ENCODE measurements at regions not wholly inside any gene's neighbourhood (a gene's known extent, or its start where the extent isn't known, plus 50 kb on each side); places are given as distances from the start of the nearest gene placed in this dataset.

- ATAC-seq (no peak), DNase-seq (ENCODE audit: low read depth, low spot score) (no peak)
- Histone ChIP-seq H3K4me2 (ENCODE audit: low read length) (no peak overlapping the region), H3K36me3 (ENCODE audit: control insufficient read depth in 1 of 2, insufficient read depth in 2 of 2, low read length in 2 of 2) (no peaks in the 10 kb centered on the region), H3K27ac (ENCODE audit: low read depth, low read length) (no peak overlapping the region), H3K4me3 (replicated peaks in 1 of 2; ENCODE audit: low read depth in 1 of 2, low read length in 2 of 2) (no peak overlapping the region), H3K9me3 (ENCODE audit: control insufficient read depth in 1 of 2, insufficient read depth in 1 of 2, low read depth in 1 of 2, low read length in 2 of 2) (peaks cover 12 to 31% of the 10 kb centered on the region in 2 experiments; a peak in 2 of 4 replicates), H3K79me2 (ENCODE audit: insufficient read depth, low read length) (no peaks in the 10 kb centered on the region), H3K27me3 (ENCODE audit: insufficient read depth, low read length) (no peaks in the 10 kb centered on the region), H3K9me2 (ENCODE audit: insufficient read depth) (no peaks in the 10 kb centered on the region), H3K9ac (ENCODE audit: low read length) (no peak overlapping the region), H2AFZ (ENCODE audit: low read depth, low read length, poor library complexity, severe bottlenecking) (no peak overlapping the region), H4K20me1 (ENCODE audit: insufficient read depth) (no peaks in the 10 kb centered on the region), H3K4me1 (ENCODE audit: control insufficient read depth in 1 of 2, insufficient read depth in 2 of 2, low read length in 2 of 2) (no peaks in the 10 kb centered on the region)
- intact Hi-C loops (cut with micrococcal nuclease) = no loop called here
- ChIA-PET POLR2A (no interaction called here), CTCF (no interaction called here), RAD21 (ENCODE audit: low non-redundant PET in 1 of 2, low total read pairs in 2 of 2, uncharacterized antibody in 2 of 2, unreplicated experiment in 2 of 2) (no interaction called here)
- no TSS peak for BruUV-seq (replicated peaks)
- TF ChIP-seq, protein P1, sequence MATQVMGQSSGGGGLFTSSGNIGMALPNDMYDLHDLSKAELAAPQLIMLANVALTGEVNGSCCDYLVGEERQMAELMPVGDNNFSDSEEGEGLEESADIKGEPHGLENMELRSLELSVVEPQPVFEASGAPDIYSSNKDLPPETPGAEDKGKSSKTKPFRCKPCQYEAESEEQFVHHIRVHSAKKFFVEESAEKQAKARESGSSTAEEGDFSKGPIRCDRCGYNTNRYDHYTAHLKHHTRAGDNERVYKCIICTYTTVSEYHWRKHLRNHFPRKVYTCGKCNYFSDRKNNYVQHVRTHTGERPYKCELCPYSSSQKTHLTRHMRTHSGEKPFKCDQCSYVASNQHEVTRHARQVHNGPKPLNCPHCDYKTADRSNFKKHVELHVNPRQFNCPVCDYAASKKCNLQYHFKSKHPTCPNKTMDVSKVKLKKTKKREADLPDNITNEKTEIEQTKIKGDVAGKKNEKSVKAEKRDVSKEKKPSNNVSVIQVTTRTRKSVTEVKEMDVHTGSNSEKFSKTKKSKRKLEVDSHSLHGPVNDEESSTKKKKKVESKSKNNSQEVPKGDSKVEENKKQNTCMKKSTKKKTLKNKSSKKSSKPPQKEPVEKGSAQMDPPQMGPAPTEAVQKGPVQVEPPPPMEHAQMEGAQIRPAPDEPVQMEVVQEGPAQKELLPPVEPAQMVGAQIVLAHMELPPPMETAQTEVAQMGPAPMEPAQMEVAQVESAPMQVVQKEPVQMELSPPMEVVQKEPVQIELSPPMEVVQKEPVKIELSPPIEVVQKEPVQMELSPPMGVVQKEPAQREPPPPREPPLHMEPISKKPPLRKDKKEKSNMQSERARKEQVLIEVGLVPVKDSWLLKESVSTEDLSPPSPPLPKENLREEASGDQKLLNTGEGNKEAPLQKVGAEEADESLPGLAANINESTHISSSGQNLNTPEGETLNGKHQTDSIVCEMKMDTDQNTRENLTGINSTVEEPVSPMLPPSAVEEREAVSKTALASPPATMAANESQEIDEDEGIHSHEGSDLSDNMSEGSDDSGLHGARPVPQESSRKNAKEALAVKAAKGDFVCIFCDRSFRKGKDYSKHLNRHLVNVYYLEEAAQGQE (IDR thresholded peaks at IDR 0.05; ENCODE audit: low read depth) = no peak
- no peak for TF ChIP-seq TCF7L2 (IDR thresholded peaks at IDR 0.05; ENCODE audit: borderline replicate concordance, extremely low read depth, insufficient read depth, insufficient read length)
- TF ChIP-seq YY1 (IDR thresholded peaks at IDR 0.05; ENCODE audit: extremely low read depth, insufficient replicate concordance, low read depth, low read length) = no peak
- no peak for TF ChIP-seq CBX3 (IDR thresholded peaks at IDR 0.05; ENCODE audit: low read depth)
- TF ChIP-seq SP1 (IDR thresholded peaks at IDR 0.05; ENCODE audit: low read depth) = no peak
- no peak for TF ChIP-seq RAD21 (IDR thresholded peaks at IDR 0.05; ENCODE audit: low read depth)
- TF ChIP-seq JUND (IDR thresholded peaks at IDR 0.05) = no peak
Observed at GRCh38 chr15:87368511-87368910, 888.0 kb downstream of the NTRK3 start.

- ChIA-PET POLR2A (no interaction called here), RAD21 (ENCODE audit: low non-redundant PET in 1 of 2, low total read pairs in 2 of 2, uncharacterized antibody in 2 of 2, unreplicated experiment in 2 of 2) (no interaction called here), CTCF (no interaction called here)
- H3K9me3 ChIP-seq (ENCODE audit: control insufficient read depth in 1 of 2, insufficient read depth in 1 of 2, low read depth in 1 of 2, low read length in 2 of 2) = peaks cover 12 to 32% of the 10 kb centered on the region in 2 experiments; a peak in 2 of 4 replicates
- no TSS peak for BruUV-seq (replicated peaks)
- no peak overlapping the region for H2AFZ ChIP-seq (ENCODE audit: low read depth, low read length, poor library complexity, severe bottlenecking)
- no peaks in the 10 kb centered on the region for H3K4me1 ChIP-seq (ENCODE audit: control insufficient read depth in 1 of 2, insufficient read depth in 2 of 2, low read length in 2 of 2)
- DNase-seq (ENCODE audit: low read depth, low spot score) (no peak), ATAC-seq (no peak)
- no peak overlapping the region for H3K4me2 ChIP-seq (ENCODE audit: low read length)
- no peaks in the 10 kb centered on the region for H3K79me2 ChIP-seq (ENCODE audit: insufficient read depth, low read length)
- H4K20me1 ChIP-seq (ENCODE audit: insufficient read depth) = no peaks in the 10 kb centered on the region
- no peak overlapping the region for H3K9ac ChIP-seq (ENCODE audit: low read length)
- no peaks in the 10 kb centered on the region for H3K36me3 ChIP-seq (ENCODE audit: control insufficient read depth in 1 of 2, insufficient read depth in 2 of 2, low read length in 2 of 2)
- no peaks in the 10 kb centered on the region for H3K27me3 ChIP-seq (ENCODE audit: insufficient read depth, low read length)
- intact Hi-C loops (cut with micrococcal nuclease) = no loop called here
- no peak overlapping the region for H3K4me3 ChIP-seq (replicated peaks in 1 of 2; ENCODE audit: low read depth in 1 of 2, low read length in 2 of 2)
- H3K9me2 ChIP-seq (ENCODE audit: insufficient read depth) = no peaks in the 10 kb centered on the region
- TF ChIP-seq ZNF274 (IDR thresholded peaks at IDR 0.05; ENCODE audit: low read depth, low read length) (no peak), ZFX (IDR thresholded peaks at IDR 0.05) (no peak), POLR2AphosphoS5 (IDR thresholded peaks at IDR 0.05; ENCODE audit: low read depth, low read length) (no peak), RAD21 (IDR thresholded peaks at IDR 0.05; ENCODE audit: low read depth) (no peak), SRF (IDR thresholded peaks at IDR 0.05; ENCODE audit: low read depth) (no peak)
- TF ChIP-seq, protein P2, sequence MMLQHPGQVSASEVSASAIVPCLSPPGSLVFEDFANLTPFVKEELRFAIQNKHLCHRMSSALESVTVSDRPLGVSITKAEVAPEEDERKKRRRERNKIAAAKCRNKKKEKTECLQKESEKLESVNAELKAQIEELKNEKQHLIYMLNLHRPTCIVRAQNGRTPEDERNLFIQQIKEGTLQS (IDR thresholded peaks at IDR 0.05) = no peak
- H3K27ac ChIP-seq (ENCODE audit: low read depth, low read length) = no peak overlapping the region
Observed at GRCh38 chr15:87365186-87365585, 891.4 kb downstream of the NTRK3 start.
